IPS-20b (cell line): ENCODE measurements at regions not wholly inside any gene's neighbourhood (a gene's known extent, or its start where the extent isn't known, plus 50 kb on each side); places are given as distances from the start of the nearest gene placed in this dataset.
"Not testable (repeated sequence)": the region's sequence is repeated elsewhere in the genome, so short reads cannot be mapped to it uniquely, and the experiment has no call there.

Source experiments
- H3K27ac ChIP-seq: one replicate; pipeline ENCODE4 v1.5.1; 2013; ENCODE audit warnings: low read length
- H3K27me3 ChIP-seq: 2 replicates; pipeline ENCODE4 v1.6.1; 2013; ENCODE audit warnings: mild to moderate bottlenecking, low read length, inconsistent platforms; ENCODE audit not compliant: insufficient read depth
- H3K36me3 ChIP-seq: 2 replicates; pipeline ENCODE4 v1.6.1; 2013; ENCODE audit warnings: low read depth, mild to moderate bottlenecking, inconsistent platforms, low read length, moderate library complexity; ENCODE audit not compliant: insufficient read depth
- H3K4me1 ChIP-seq: 2 replicates; pipeline ENCODE4 v1.6.1; 2013; ENCODE audit warnings: mild to moderate bottlenecking, control low read depth, inconsistent platforms, low read length, moderate library complexity; ENCODE audit not compliant: insufficient read depth
- H3K4me3 ChIP-seq: 2 replicates; pipeline ENCODE4 v1.5.1; 2013; ENCODE audit warnings: mild to moderate bottlenecking, low read length, inconsistent platforms
- H3K9ac ChIP-seq: 2 replicates; pipeline ENCODE4 v1.6.1; 2013; ENCODE audit warnings: low read depth, mild to moderate bottlenecking, inconsistent platforms, low read length, moderate library complexity
- H3K9me3 ChIP-seq: 2 replicates; pipeline ENCODE4 v1.6.1; 2013; ENCODE audit warnings: mild to moderate bottlenecking, low read depth, low read length, inconsistent platforms; ENCODE audit not compliant: insufficient read depth

DNA sequence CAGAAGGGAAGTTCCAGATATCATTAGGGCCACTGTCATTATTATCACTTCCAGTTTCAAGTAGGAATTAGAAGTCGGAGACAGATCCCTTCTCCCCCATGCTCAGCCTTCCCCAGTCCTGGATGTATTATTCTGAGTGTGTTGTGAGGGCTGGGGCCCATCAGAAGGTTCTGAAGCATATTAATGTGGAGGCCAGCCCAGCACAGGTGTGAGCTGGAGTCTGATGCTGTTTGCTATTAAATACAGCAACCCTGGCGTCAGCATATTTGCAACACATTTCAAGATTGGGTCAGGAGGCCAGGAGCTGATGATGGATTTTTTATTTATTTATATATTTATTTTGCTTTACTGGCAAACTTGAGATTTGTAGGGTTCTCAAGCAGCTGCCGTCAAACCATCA lies 195.2 kb downstream of the NRP2 start:
- Histone ChIP-seq H3K27me3 (no peaks in the 10 kb centered on the region), H3K4me1 (peaks cover under 1% of the 10 kb centered on the region; the same call in 1 of the 2 replicates)

DNA sequence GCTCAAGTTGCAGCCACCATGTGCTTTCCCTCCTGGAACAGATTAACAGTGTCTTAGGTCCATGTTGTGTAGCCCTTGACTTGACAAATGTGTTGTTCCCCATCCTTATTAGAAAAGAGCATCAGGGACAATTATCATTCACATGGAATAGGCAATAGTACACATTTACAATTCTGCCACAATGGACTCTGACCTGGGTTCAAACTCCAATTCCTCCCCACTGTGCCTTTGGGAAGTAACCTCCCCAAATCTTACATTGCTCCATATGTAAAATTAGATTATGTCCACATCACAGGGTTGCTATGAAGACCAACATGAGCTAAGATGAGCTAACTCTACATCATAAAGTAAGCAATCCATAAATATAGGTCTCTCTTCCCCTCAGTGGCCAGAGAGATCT lies 193.8 kb downstream of the NRP2 start:
- no peaks in the 10 kb centered on the region for H3K27me3 ChIP-seq
- no peaks in the 10 kb centered on the region for H3K36me3 ChIP-seq
- H3K27ac ChIP-seq: no peak overlapping the region
- H3K9ac ChIP-seq: no peak overlapping the region
- H3K4me1 ChIP-seq: no peaks in the 10 kb centered on the region; the same call in 1 of the 2 replicates
- H3K4me3 ChIP-seq: no peak overlapping the region
- H3K9me3 ChIP-seq: no peaks in the 10 kb centered on the region

More for the DNA sequence above, 195.2 kb downstream of the NRP2 start:
- Histone ChIP-seq H3K9me3 (no peaks in the 10 kb centered on the region), H3K27ac (no peak overlapping the region), H3K36me3 (no peaks in the 10 kb centered on the region), H3K9ac (no peak overlapping the region), H3K4me3 (no peak overlapping the region)

GRCh38 chr2:205872716-205873115 lies 190.4 kb downstream of the NRP2 start:
- Histone ChIP-seq H3K9me3 (no peaks in the 10 kb centered on the region), H3K4me1 (no peaks in the 10 kb centered on the region), H3K27ac (no peak overlapping the region), H3K36me3 (no peaks in the 10 kb centered on the region), H3K9ac (no peak overlapping the region), H3K4me3 (no peak overlapping the region), H3K27me3 (no peaks in the 10 kb centered on the region)

- no peaks in the 10 kb centered on the region for H3K27me3 ChIP-seq
- H3K4me1 ChIP-seq: no peaks in the 10 kb centered on the region
- no peaks in the 10 kb centered on the region for H3K9me3 ChIP-seq
- H3K4me3 ChIP-seq: no peak overlapping the region
- no peak overlapping the region for H3K9ac ChIP-seq
- H3K36me3 ChIP-seq: no peaks in the 10 kb centered on the region
- no peak overlapping the region for H3K27ac ChIP-seq
Measured at GRCh38 chr2:205869439-205869838, 187.1 kb downstream of the NRP2 start.

DNA sequence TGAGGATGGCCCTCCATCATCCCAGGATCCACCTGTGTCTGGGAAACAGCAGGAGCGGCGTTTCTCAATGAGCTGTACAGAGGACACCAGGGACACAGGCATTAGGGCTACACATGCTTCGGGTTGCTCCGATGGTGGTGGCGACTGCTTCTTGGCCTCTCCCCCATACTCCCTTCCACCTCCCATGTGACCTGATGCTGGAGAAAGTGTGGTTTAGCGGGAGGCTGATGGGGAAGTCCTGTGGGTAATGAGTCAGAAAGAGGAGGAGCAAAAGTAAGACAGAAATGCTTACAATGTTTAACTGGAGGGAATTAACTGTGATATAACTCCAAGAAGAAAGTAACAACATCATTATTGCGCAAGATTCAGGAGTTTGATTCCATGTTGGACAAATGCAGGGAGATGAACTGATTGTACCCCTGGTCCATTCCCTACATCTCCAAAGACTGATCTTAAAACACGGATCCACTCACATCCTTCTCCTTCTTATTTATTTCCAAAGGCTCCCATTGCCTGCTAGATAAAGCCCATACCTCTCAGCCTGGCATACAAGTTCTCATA lies 186.6 kb downstream of the NRP2 start:
- Histone ChIP-seq H3K9me3 (no peaks in the 10 kb centered on the region), H3K4me3 (no peak overlapping the region), H3K27ac (no peak overlapping the region)

GRCh38 chr2:205868053-205868452 lies 185.8 kb downstream of the NRP2 start:
- Histone ChIP-seq H3K27me3 (no peaks in the 10 kb centered on the region), H3K4me3 (no peak overlapping the region), H3K9ac (no peak overlapping the region), H3K4me1 (no peaks in the 10 kb centered on the region), H3K27ac (no peak overlapping the region), H3K9me3 (no peaks in the 10 kb centered on the region), H3K36me3 (no peaks in the 10 kb centered on the region)

More for the DNA sequence above, 186.6 kb downstream of the NRP2 start:
- Histone ChIP-seq H3K9ac (no peak overlapping the region), H3K4me1 (no peaks in the 10 kb centered on the region), H3K36me3 (no peaks in the 10 kb centered on the region), H3K27me3 (no peaks in the 10 kb centered on the region)

GRCh38 chr2:205867371-205867770 lies 185.1 kb downstream of the NRP2 start:
- Histone ChIP-seq H3K4me1 (no peaks in the 10 kb centered on the region), H3K27ac (no peak overlapping the region), H3K36me3 (no peaks in the 10 kb centered on the region), H3K9ac (no peak overlapping the region), H3K27me3 (no peaks in the 10 kb centered on the region), H3K4me3 (no peak overlapping the region), H3K9me3 (no peaks in the 10 kb centered on the region)

- H3K27ac ChIP-seq: no peak overlapping the region
- no peaks in the 10 kb centered on the region for H3K27me3 ChIP-seq
- no peaks in the 10 kb centered on the region for H3K4me1 ChIP-seq
- no peak overlapping the region for H3K4me3 ChIP-seq
- no peaks in the 10 kb centered on the region for H3K36me3 ChIP-seq
- H3K9me3 ChIP-seq: no peaks in the 10 kb centered on the region
- H3K9ac ChIP-seq: no peak overlapping the region
Measured at GRCh38 chr2:205865905-205866441, 183.7 kb downstream of the NRP2 start.

DNA sequence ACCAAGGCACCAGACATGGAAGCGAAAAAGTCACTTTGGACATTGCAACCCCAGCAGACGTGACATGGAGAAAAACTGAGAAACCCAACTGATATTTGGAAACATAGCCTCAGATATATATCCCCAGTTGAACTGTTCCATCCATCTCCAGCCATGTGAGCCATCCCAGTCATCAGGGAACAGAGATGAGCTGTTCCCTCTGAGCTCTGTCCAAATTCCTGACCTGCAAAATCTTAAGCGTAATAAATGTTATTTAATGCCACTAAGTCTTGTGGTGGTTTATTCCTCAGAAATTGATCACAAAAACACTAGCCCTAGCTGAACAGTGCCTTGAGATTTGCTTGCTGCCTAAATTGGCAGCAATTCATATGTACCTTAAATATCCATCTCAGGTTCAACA lies 182.8 kb downstream of the NRP2 start:
- no peak overlapping the region for H3K4me3 ChIP-seq
- no peaks in the 10 kb centered on the region for H3K27me3 ChIP-seq
- no peaks in the 10 kb centered on the region for H3K4me1 ChIP-seq
- H3K27ac ChIP-seq: no peak overlapping the region
- H3K9me3 ChIP-seq: no peaks in the 10 kb centered on the region
- H3K36me3 ChIP-seq: no peaks in the 10 kb centered on the region
- no peak overlapping the region for H3K9ac ChIP-seq

GRCh38 chr2:205864491-205864890 lies 182.2 kb downstream of the NRP2 start:
- Histone ChIP-seq H3K4me3 (no peak overlapping the region), H3K27ac (no peak overlapping the region), H3K9ac (no peak overlapping the region), H3K9me3 (no peaks in the 10 kb centered on the region), H3K4me1 (no peaks in the 10 kb centered on the region), H3K27me3 (no peaks in the 10 kb centered on the region), H3K36me3 (no peaks in the 10 kb centered on the region)

- not testable (repeated sequence) for H3K9ac ChIP-seq, H3K4me3 ChIP-seq, H3K4me1 ChIP-seq, H3K9me3 ChIP-seq, H3K36me3 ChIP-seq, H3K27ac ChIP-seq, H3K27me3 ChIP-seq
Measured at GRCh38 chr2:205862761-205863160, 180.5 kb downstream of the NRP2 start.

DNA sequence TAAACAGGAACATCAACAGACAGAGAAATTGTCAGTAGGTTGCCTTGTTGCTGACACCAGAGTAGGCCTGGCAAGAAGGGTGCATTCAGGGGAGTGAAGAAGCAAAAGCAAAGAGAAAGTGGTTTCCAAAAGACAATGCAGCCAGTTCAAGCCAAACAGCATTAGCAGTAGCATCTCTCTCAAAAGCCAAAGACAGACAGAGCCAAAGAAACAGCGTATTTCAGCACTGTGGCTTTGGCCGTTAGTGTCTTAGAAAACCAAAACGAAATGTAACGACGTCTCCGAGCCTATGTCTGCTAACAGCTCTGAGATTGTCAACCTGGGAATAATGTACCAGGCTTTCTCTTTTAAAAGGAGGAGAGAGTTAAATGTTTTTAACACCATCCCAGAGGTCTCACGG lies 178.6 kb downstream of the NRP2 start:
- no peaks in the 10 kb centered on the region for H3K27me3 ChIP-seq

More for the DNA sequence above, 178.6 kb downstream of the NRP2 start:
- Histone ChIP-seq H3K9ac (no peak overlapping the region), H3K4me3 (no peak overlapping the region), H3K36me3 (no peaks in the 10 kb centered on the region), H3K27ac (no peak overlapping the region), H3K9me3 (no peaks in the 10 kb centered on the region), H3K4me1 (no peaks in the 10 kb centered on the region)
